AG04450 (cell line): ENCODE measurements at regions not wholly inside any gene's neighbourhood (a gene's known extent, or its start where the extent isn't known, plus 50 kb on each side); places are given as distances from the start of the nearest gene placed in this dataset.

ENCODE experiments used
- CTCF ChIA-PET: fragments of 300-600, 350-600 bp; formaldehyde crosslinking; extraction: SDS; loops from one replicate; lab custom pipeline; 2022; ENCODE audit warnings: antibody characterized with exemption, inconsistent platforms; lab: Charles Lee
- POLR2A ChIA-PET: fragments of 350-600 bp; formaldehyde crosslinking; extraction: SDS; loops from one replicate; lab custom pipeline; 2021; ENCODE audit warnings: antibody characterized with exemption, inconsistent platforms; lab: Yijun Ruan, JAX
- DNase-seq: peaks from one replicate; pipeline ENCODE4 v3.0.0-alpha.2; 2011; ENCODE audit warnings: low read depth, low spot score
- H3K27ac ChIP-seq: one replicate; pipeline ENCODE4 v1.5.1; 2012; ENCODE audit warnings: low read depth, low read length, control low read depth
- H3K27me3 ChIP-seq: one replicate; pipeline ENCODE4 v1.6.0; 2012; ENCODE audit warnings: low read length; ENCODE audit not compliant: control insufficient read depth, insufficient read depth
- H3K4me3 ChIP-seq: 2 replicates; pipeline ENCODE4 v1.5.1; 2011; ENCODE audit warnings: mild to moderate bottlenecking, low read depth, low read length, control low read depth
- H3K9me3 ChIP-seq: 2 replicates; pipeline ENCODE4 v1.5.1; 2012; ENCODE audit warnings: low read length; ENCODE audit not compliant: control insufficient read depth, insufficient read depth
- CTCF ChIP-seq: IDR thresholded peaks from 2 replicates; pipeline ENCODE4 v1.5.1; 2011; ENCODE audit warnings: low read depth, low read length, control low read depth, inconsistent platforms

- CTCF ChIA-PET, result no interaction called here
Observed at GRCh38 chr5:3912790-3913189, 317.2 kb downstream of the IRX1 start.

GRCh38 chr5:3913279-3913678 lies 317.6 kb downstream of the IRX1 start:
- ChIA-PET CTCF (no interaction called here), POLR2A (no interaction called here)
- H3K27ac ChIP-seq, result no peak overlapping the region
- no peaks in the 10 kb centered on the region for H3K27me3 ChIP-seq
- no peak for DNase-seq
- H3K9me3 ChIP-seq, result peaks cover 35% of the 10 kb centered on the region
- H3K4me3 ChIP-seq, result no peak overlapping the region
- no peak for TF ChIP-seq CTCF

More at GRCh38 chr5:3912790-3913189, 317.2 kb downstream of the IRX1 start:
- H3K27ac ChIP-seq, result no peak overlapping the region
- POLR2A ChIA-PET, result no interaction called here
- no peak for TF ChIP-seq CTCF
- no peak overlapping the region for H3K4me3 ChIP-seq
- DNase-seq, result no peak
- H3K27me3 ChIP-seq, result no peaks in the 10 kb centered on the region
- peaks cover 32% of the 10 kb centered on the region for H3K9me3 ChIP-seq

GRCh38 chr5:3925022-3925421 lies 329.4 kb downstream of the IRX1 start:
- Histone ChIP-seq H3K27ac (no peak overlapping the region), H3K9me3 (peaks cover 51% of the 10 kb centered on the region), H3K4me3 (no peak overlapping the region), H3K27me3 (no peaks in the 10 kb centered on the region)
- no peak for TF ChIP-seq CTCF
- POLR2A ChIA-PET, result no interaction called here
- CTCF ChIA-PET, result no interaction called here
- no peak for DNase-seq

GRCh38 chr5:3925935-3926334 lies 330.3 kb downstream of the IRX1 start:
- peaks cover 54% of the 10 kb centered on the region for H3K9me3 ChIP-seq
- POLR2A ChIA-PET, result no interaction called here
- no peak overlapping the region for H3K27ac ChIP-seq
- H3K27me3 ChIP-seq, result no peaks in the 10 kb centered on the region
- no peak overlapping the region for H3K4me3 ChIP-seq
- TF ChIP-seq CTCF, result no peak
- no peak for DNase-seq
- CTCF ChIA-PET, result no interaction called here

- H3K4me3 ChIP-seq, result no peak overlapping the region
- H3K9me3 ChIP-seq, result peaks cover 49% of the 10 kb centered on the region
- H3K27ac ChIP-seq, result no peak overlapping the region
- no peak for DNase-seq
- CTCF ChIA-PET, result no interaction called here
- H3K27me3 ChIP-seq, result no peaks in the 10 kb centered on the region
- TF ChIP-seq CTCF, result no peak
- POLR2A ChIA-PET, result no interaction called here
Observed at GRCh38 chr5:3929799-3930198, 334.2 kb downstream of the IRX1 start.
